ENCODE measurements at regions not wholly inside any gene's neighbourhood (a gene's known extent, or its start where the extent isn't known, plus 50 kb on each side); places are given as distances from the start of the nearest gene placed in this dataset.
"Not testable (repeated sequence)": the region's sequence is repeated elsewhere in the genome, so short reads cannot be mapped to it uniquely, and the experiment has no call there.

DNA sequence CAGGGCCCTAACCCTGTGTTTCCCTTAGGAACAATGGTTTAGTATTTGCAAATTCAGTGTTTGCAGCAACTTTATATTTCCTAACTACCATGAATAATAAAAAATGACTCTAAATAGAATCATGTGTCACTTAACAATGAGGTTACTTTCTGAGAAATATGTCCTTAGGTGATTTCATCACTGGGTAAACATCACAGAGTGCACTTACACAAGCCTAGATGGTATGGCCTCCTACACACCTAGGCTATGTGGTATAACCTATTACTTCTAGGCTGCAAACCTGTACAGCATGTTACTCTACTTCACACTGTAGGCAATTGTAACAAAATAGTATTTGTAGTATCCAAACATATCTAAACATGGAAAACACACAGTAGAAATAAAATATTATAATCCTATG lies 1174.6 kb upstream of the LRRTM3 start:
- no peak for DNase-seq

DNA sequence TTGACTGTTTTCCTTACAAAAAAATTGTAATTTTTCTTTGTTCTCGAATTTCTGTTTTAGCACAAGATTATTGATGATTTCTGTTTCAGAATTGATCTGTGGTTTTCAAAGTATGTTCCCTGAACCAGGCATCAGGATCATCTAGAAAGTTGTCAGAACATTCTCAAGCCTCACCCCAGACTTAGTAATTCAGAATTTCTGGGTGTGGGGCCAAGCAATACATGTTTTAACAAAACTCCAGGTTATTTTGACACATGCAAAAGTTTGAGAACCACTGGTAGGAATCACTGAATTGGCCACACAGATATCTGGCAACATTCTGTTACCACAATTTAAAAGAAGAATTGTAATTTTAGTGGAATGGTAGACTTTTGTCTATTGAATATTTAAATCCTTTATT lies 1173.9 kb upstream of the LRRTM3 start:
- no peak for DNase-seq

- DNase-seq, result no peak
Observed at GRCh38 chr10:65753532-65753931, 1172.3 kb upstream of the LRRTM3 start.

- no peak for DNase-seq
Observed at GRCh38 chr10:65754112-65754511, 1171.7 kb upstream of the LRRTM3 start.

DNA sequence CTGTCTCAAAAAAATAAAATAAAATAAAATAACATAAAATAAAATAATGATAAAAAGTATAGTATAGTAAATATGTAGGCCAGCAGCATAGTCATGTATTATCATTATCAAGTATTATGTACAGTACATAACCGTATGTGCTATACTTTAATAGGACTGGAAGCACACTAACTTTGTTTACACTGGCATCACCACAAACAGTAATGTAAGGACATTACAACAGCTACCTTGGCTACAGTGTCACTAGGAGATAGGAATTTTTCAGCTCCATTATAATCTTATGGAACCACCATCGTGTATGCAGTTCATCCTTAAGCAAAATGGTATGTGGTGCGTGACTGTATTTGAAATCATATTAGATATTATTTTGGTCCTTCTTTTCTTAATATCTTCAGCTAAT lies 1163.5 kb upstream of the LRRTM3 start:
- DNase-seq, result no peak

GRCh38 chr10:65765006-65765541 lies 1160.8 kb upstream of the LRRTM3 start:
- no peak for DNase-seq

- peak; percentile 28 for DNase-seq
Observed at GRCh38 chr10:65769828-65770227, 1156.0 kb upstream of the LRRTM3 start.

DNA sequence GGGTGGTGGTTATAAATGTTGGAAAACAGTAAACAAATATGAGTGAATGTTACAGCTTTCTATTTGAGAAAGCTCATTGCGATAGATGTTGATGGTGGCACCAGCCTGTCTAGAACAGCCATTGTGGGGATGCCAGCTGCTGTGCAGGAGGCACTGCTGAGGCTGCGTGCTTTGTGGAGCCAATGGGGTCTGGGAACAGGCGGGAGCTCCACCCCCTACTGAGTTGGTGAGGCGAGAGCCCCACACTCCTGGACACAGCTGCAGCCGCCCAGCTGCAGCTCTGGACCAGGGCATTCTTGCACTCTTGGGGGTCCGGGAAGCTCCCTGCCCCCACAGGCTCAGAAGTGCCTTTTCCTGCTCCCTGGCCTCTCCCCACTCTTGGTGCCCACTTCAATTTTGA lies 1147.1 kb upstream of the LRRTM3 start:
- no peak for DNase-seq

GRCh38 chr10:65779985-65780384 lies 1145.9 kb upstream of the LRRTM3 start:
- no peak for DNase-seq

DNA sequence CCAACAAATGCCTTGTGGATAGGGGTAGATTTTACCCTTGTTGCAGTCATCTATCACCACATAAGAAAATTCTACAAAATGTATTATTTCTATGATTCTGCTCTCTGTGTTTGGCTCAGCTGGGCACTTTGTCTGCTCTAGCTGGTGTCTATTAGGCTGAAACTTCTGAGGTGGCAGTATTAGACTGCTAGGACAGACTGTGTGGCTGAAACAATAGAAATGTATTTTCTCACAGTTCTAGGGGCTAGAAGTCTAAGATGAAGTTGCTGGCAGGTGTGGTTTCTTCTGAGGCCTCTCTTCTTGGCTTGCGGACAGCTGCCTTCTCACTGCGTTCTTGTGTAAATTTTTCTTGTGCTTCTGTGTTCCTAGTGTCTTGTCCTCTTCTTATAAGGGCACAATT lies 1139.6 kb upstream of the LRRTM3 start:
- no peak for DNase-seq

GRCh38 chr10:65787571-65787970 lies 1138.3 kb upstream of the LRRTM3 start:
- no peak for DNase-seq

DNA sequence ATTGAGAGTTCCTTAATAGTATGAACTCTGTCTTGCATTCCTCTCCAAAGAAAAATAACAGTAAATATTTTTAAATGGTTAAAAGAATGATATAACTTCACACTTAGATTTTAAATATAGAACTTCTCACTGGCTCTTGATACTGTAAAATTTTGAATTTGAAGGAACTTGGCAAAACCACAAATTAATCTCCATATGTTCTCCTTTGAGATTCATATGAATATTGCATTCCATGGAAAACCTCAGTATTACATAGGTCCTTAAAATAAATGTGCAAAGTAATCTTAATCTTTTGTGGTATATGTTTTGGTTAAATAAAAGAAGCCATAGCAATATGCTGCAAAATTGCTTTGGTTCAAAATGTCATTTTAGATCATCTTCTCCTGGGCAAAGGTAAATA lies 1137.6 kb upstream of the LRRTM3 start:
- DNase-seq, result no peak

- no peak for DNase-seq
Observed at GRCh38 chr10:65791979-65792378, 1133.9 kb upstream of the LRRTM3 start.

- DNase-seq, result peak; percentile 9
Observed at GRCh38 chr10:65793738-65794425, 1132.0 kb upstream of the LRRTM3 start.

DNA sequence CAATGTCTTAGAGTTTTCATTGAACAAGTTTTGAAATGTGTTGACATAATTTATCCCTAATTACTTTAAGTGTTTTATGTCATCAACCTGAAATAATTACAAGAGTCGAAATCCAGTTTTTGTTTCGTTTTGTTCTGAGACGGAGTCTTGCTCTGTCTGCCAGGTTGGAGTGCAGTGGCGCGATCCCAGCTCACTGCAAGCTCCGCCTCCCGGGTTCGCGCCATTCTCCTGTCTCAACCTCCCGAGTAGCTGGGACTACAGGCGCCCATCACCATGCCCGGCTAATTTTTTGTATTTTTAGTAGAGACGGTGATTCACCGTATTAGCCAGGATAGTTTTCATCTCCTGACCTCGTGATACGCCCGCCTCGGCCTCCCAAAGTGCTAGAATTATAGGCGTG lies 1131.0 kb upstream of the LRRTM3 start:
- not testable (repeated sequence) for DNase-seq

DNA sequence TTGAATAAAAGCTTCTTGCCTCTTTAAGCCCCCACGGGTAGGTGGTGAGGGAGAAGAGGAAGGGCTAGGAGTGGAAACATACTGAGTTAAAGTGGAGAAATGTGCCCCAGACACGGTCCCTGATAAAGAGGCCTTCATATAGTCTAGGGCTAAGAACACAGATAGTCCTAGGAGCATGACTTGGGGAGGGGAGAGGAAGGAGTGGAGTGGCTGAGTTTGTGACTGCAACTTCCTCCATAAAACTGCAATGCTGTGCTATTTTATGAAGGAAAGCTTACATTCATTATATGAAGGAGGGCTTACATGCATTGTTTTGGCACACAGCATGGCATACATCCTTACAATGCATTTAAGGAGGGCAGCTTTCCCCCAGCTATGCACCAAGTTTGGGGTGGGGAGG lies 1129.4 kb upstream of the LRRTM3 start:
- DNase-seq, result no peak

GRCh38 chr10:65798133-65798532 lies 1127.7 kb upstream of the LRRTM3 start:
- no peak for DNase-seq

DNA sequence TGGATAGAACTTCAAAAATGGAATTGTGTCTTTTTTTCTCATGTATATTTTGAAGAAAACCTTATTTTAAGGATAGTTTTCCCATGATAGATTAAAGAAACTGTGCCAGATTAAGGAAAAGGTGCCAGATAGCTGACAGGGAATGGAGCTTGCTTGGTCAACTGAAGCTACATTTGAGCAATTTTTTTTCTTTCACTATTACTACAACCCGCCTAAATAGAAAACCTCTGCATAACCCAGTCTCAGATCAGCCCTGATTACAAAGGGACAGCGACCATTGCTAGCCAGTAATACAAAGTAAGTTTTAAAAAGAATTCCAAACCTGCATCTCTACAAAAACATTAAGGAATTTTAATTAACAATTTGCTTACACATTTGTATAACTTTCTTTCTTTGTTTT lies 1123.4 kb upstream of the LRRTM3 start:
- DNase-seq, result no peak

DNA sequence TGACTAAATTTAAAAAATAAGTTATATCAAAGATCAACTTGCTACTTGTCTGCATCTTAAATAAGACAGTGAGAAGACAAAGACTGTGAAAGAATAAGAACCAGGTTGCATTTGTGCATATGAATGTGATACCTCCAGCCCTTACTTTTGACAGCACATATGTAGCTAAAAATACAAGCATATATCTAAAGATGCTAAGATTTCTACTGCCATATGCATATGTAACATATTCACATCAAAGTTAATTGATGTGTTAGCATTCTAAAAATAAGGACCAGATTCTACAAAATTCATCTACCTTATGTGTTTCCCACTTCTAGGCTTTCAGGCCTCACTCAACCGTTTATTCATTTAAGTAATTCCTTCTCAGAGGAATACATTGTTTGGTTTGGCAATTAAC lies 1120.3 kb upstream of the LRRTM3 start:
- no peak for DNase-seq

- no peak for DNase-seq
Observed at GRCh38 chr10:65805993-65806392, 1119.8 kb upstream of the LRRTM3 start.

GRCh38 chr10:65808687-65809333 lies 1117.0 kb upstream of the LRRTM3 start:
- DNase-seq, result no peak

GRCh38 chr10:65811931-65812525 lies 1113.8 kb upstream of the LRRTM3 start:
- DNase-seq, result no peak

GRCh38 chr10:65816536-65816935 lies 1109.3 kb upstream of the LRRTM3 start:
- DNase-seq, result no peak

DNA sequence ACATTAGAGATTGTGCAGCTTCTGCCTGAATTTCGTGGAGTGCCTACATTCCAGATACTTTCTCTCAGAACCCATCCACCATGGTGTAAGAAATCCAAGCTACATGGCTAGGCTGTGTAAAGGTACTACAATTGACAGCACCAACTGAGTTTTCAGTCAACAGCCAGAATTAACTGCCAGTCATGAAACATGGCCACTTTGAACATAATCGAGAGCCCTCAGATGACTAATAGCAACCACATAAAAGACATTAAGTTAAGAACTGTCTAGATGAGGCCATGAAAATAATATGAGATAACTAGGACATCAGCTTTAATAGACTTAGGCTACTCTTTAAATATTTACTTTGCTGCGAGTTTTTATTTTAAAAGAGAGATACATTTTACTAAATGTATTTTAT lies 1106.8 kb upstream of the LRRTM3 start:
- no peak for DNase-seq
